Natural killer cell treated with Interleukin-12 subunit alpha and Interleukin-12 subunit beta and Interleukin-15 and Interleukin-18, amount 100 ng/mL, for 72 hours (primary cell): ENCODE measurements at regions not wholly inside any gene's neighbourhood (a gene's known extent, or its start where the extent isn't known, plus 50 kb on each side); places are given as distances from the start of the nearest gene placed in this dataset.

Experiments
- ATAC-seq, 2 donors: fragments of 150-1000 bp; cut with Tn5 transposase in 1 of 2; sonication (Bioruptor Pico), chemical (Tn5 transposase) in 1 of 2; 2 replicates each; pipeline ENCODE4 v1.10.0; 2021
- DNase-seq: peaks from one replicate; pipeline ENCODE4 v3.0.0; 2022; ENCODE audit warnings: low spot score
- H3K27ac Mint-ChIP-seq, 2 donors: 1 replicate in 1 of 2; 2 replicates in 1 of 2; pipeline ENCODE4 v1.8.0; 2022; ENCODE audit warnings: mixed read lengths in 2 of 2, mild to moderate bottlenecking in 1 of 2, moderate library complexity in 1 of 2
- H3K27me3 Mint-ChIP-seq, 2 donors: 1 replicate in 1 of 2; 2 replicates in 1 of 2; pipeline ENCODE4 v1.8.0; 2022; ENCODE audit warnings: mixed read lengths in 2 of 2
- H3K36me3 Mint-ChIP-seq: one replicate; pipeline ENCODE4 v1.8.0; 2022; ENCODE audit warnings: mixed read lengths
- H3K4me1 Mint-ChIP-seq, 2 donors: 1 replicate in 1 of 2; 2 replicates in 1 of 2; pipeline ENCODE4 v1.8.0; 2022; ENCODE audit warnings: low read depth in 2 of 2, mixed read lengths in 2 of 2, mild to moderate bottlenecking in 1 of 2
- H3K4me3 Mint-ChIP-seq: one replicate; pipeline ENCODE4 v1.8.0; 2022; ENCODE audit warnings: mixed read lengths
- H3K9me3 Mint-ChIP-seq: 2 replicates; pipeline ENCODE4 v1.8.0; 2022; ENCODE audit warnings: mixed read lengths

- H3K4me3 Mint-ChIP-seq, result no peak overlapping the region
- peaks cover 18% of the 10 kb centered on the region for H3K9me3 Mint-ChIP-seq
- no peak for DNase-seq
- no peaks in the 10 kb centered on the region for H3K4me1 Mint-ChIP-seq
- H3K27ac Mint-ChIP-seq, result no peak overlapping the region
- H3K27me3 Mint-ChIP-seq, result no peaks in the 10 kb centered on the region
- ATAC-seq, result no peak
- H3K36me3 Mint-ChIP-seq, result no peaks in the 10 kb centered on the region
Measured at GRCh38 chr3:154743418-154743817, 313.4 kb upstream of the GPR149 start.

- H3K9me3 Mint-ChIP-seq, result peaks cover 9% of the 10 kb centered on the region
Measured at GRCh38 chr3:154734468-154734867, 304.5 kb upstream of the GPR149 start.

GRCh38 chr3:154730186-154730585, 300.2 kb upstream of the GPR149 start:
- Mint-ChIP-seq H3K9me3 (peaks cover 19% of the 10 kb centered on the region), H3K4me3 (no peak overlapping the region), H3K36me3 (no peaks in the 10 kb centered on the region)

More at GRCh38 chr3:154734468-154734867, 304.5 kb upstream of the GPR149 start:
- ATAC-seq (no peak), DNase-seq (no peak)
- Mint-ChIP-seq H3K36me3 (no peaks in the 10 kb centered on the region), H3K27ac (no peak overlapping the region), H3K4me1 (no peaks in the 10 kb centered on the region), H3K27me3 (no peaks in the 10 kb centered on the region), H3K4me3 (no peak overlapping the region)

GRCh38 chr3:154729741-154730140, 299.8 kb upstream of the GPR149 start:
- Mint-ChIP-seq H3K27me3 (no peaks in the 10 kb centered on the region), H3K36me3 (no peaks in the 10 kb centered on the region), H3K4me1 (no peaks in the 10 kb centered on the region), H3K9me3 (peaks cover 18% of the 10 kb centered on the region), H3K27ac (no peak overlapping the region), H3K4me3 (no peak overlapping the region)
- no peak for DNase-seq
- ATAC-seq, result no peak

More at GRCh38 chr3:154730186-154730585, 300.2 kb upstream of the GPR149 start:
- Mint-ChIP-seq H3K27ac (no peak overlapping the region), H3K27me3 (no peaks in the 10 kb centered on the region), H3K4me1 (no peaks in the 10 kb centered on the region)
- ATAC-seq, result no peak
- DNase-seq, result no peak

DNA sequence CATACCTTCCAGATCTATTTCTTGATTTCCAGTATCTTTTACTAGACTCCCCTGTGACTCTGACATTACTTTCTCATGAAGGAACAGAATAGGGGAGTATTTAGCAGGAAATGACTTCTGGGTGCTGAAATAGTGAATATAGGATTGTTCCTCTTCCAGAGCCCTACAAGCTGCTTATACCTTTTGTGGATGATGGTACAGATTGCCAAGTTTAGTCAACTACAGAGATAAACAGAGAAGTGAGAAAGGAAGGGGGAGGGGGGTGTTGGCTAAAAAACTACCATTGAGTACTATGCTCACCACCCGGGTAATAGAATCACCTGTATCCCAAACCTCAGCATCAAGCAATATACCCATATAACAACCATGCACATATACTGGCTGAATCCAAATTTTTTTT, 298.3 kb upstream of the GPR149 start:
- H3K4me3 Mint-ChIP-seq, result no peak overlapping the region
- H3K4me1 Mint-ChIP-seq, result no peaks in the 10 kb centered on the region
- no peak overlapping the region for H3K27ac Mint-ChIP-seq
- no peaks in the 10 kb centered on the region for H3K27me3 Mint-ChIP-seq
- no peak for ATAC-seq
- DNase-seq, result no peak
- no peaks in the 10 kb centered on the region for H3K36me3 Mint-ChIP-seq
- peaks cover 21% of the 10 kb centered on the region for H3K9me3 Mint-ChIP-seq

- H3K27me3 Mint-ChIP-seq, result no peaks in the 10 kb centered on the region
- H3K27ac Mint-ChIP-seq, result no peak overlapping the region
- DNase-seq, result no peak
- H3K9me3 Mint-ChIP-seq, result peaks cover 21% of the 10 kb centered on the region
- H3K4me3 Mint-ChIP-seq, result no peak overlapping the region
- ATAC-seq, result no peak
- H3K4me1 Mint-ChIP-seq, result no peaks in the 10 kb centered on the region
- no peaks in the 10 kb centered on the region for H3K36me3 Mint-ChIP-seq
Measured at GRCh38 chr3:154720921-154721320, 290.9 kb upstream of the GPR149 start.

DNA sequence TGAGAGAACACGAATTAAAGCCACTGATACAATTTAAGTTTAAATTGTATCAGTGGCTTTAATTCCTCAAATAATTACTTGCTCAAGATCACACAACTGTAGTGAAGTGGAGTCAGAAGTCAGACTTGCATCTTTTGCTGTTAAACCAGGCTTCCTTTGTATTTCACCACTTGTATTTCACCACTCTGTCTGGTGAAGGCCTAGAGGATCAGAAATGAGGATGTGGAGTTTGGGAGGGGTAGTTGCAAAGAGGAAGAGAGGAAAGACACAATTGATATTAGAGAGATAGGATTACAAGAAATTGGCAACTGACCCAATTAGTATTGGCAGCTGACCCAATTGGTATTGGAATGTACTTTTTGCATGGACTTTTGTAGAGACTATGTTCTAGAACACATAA, 288.1 kb upstream of the GPR149 start:
- Mint-ChIP-seq H3K4me1 (no peaks in the 10 kb centered on the region), H3K36me3 (peaks cover 3% of the 10 kb centered on the region), H3K27ac (no peak overlapping the region), H3K9me3 (peaks cover 20% of the 10 kb centered on the region), H3K27me3 (no peaks in the 10 kb centered on the region), H3K4me3 (no peak overlapping the region)
- ATAC-seq (no peak), DNase-seq (no peak)

DNA sequence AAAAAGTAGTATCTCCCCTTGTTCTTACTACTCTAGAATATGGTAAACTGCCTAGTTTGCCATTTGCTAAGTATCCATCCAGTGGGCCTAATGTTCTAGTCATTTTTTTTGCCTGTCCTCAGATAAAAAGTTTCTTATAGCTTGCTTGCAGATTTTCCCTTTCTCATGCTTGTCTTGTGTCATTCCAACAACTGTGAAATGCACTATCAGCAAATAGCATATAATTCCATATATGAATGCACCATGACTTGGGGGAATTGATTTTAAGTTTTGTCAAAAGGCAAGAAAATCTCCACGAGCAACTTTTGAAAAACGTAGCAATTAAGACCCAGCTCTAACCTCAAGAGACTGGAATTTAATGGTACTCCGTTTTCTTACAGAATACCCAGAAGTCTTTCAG, 286.2 kb upstream of the GPR149 start:
- Mint-ChIP-seq H3K9me3 (peaks cover 27% of the 10 kb centered on the region), H3K36me3 (peaks cover 5% of the 10 kb centered on the region), H3K27me3 (no peaks in the 10 kb centered on the region), H3K4me3 (no peak overlapping the region), H3K4me1 (no peaks in the 10 kb centered on the region), H3K27ac (no peak overlapping the region)
- ATAC-seq (no peak), DNase-seq (no peak)

- no peak overlapping the region for H3K4me3 Mint-ChIP-seq
- peaks cover 9% of the 10 kb centered on the region for H3K9me3 Mint-ChIP-seq
- H3K27me3 Mint-ChIP-seq, result no peaks in the 10 kb centered on the region
- ATAC-seq (no peak), DNase-seq (no peak)
- H3K4me1 Mint-ChIP-seq, result no peaks in the 10 kb centered on the region
- no peak overlapping the region for H3K27ac Mint-ChIP-seq
- peaks cover 5% of the 10 kb centered on the region for H3K36me3 Mint-ChIP-seq
Measured at GRCh38 chr3:154708554-154708953, 278.6 kb upstream of the GPR149 start.

GRCh38 chr3:154701055-154701454, 271.1 kb upstream of the GPR149 start:
- no peak for ATAC-seq
- H3K27ac Mint-ChIP-seq, result no peak overlapping the region
- no peaks in the 10 kb centered on the region for H3K27me3 Mint-ChIP-seq
- no peaks in the 10 kb centered on the region for H3K4me1 Mint-ChIP-seq
- H3K4me3 Mint-ChIP-seq, result no peak overlapping the region
- H3K36me3 Mint-ChIP-seq, result no peaks in the 10 kb centered on the region
- H3K9me3 Mint-ChIP-seq, result peaks cover 12% of the 10 kb centered on the region
- DNase-seq, result no peak

- ATAC-seq (no peak), DNase-seq (no peak)
- H3K27me3 Mint-ChIP-seq, result no peaks in the 10 kb centered on the region
- no peaks in the 10 kb centered on the region for H3K9me3 Mint-ChIP-seq
- no peaks in the 10 kb centered on the region for H3K4me1 Mint-ChIP-seq
- H3K4me3 Mint-ChIP-seq, result no peak overlapping the region
- H3K36me3 Mint-ChIP-seq, result no peaks in the 10 kb centered on the region
- no peak overlapping the region for H3K27ac Mint-ChIP-seq
Measured at GRCh38 chr3:154690413-154690812, 260.4 kb upstream of the GPR149 start.

GRCh38 chr3:154684440-154684839, 254.4 kb upstream of the GPR149 start:
- peaks cover 18% of the 10 kb centered on the region for H3K9me3 Mint-ChIP-seq
- H3K27ac Mint-ChIP-seq, result no peak overlapping the region
- H3K4me1 Mint-ChIP-seq, result no peaks in the 10 kb centered on the region
- H3K27me3 Mint-ChIP-seq, result no peaks in the 10 kb centered on the region
- peaks cover 4% of the 10 kb centered on the region for H3K36me3 Mint-ChIP-seq
- no peak for DNase-seq
- no peak overlapping the region for H3K4me3 Mint-ChIP-seq
- no peak for ATAC-seq

- peaks cover 18% of the 10 kb centered on the region for H3K9me3 Mint-ChIP-seq
- no peak for DNase-seq
- H3K4me1 Mint-ChIP-seq, result no peaks in the 10 kb centered on the region
- no peak overlapping the region for H3K4me3 Mint-ChIP-seq
- H3K27ac Mint-ChIP-seq, result no peak overlapping the region
- H3K36me3 Mint-ChIP-seq, result peaks cover 4% of the 10 kb centered on the region
- no peaks in the 10 kb centered on the region for H3K27me3 Mint-ChIP-seq
- no peak for ATAC-seq
Measured at GRCh38 chr3:154684021-154684420, 254.0 kb upstream of the GPR149 start.

- H3K4me1 Mint-ChIP-seq, result no peaks in the 10 kb centered on the region
- peaks cover 16% of the 10 kb centered on the region for H3K9me3 Mint-ChIP-seq
- ATAC-seq (no peak), DNase-seq (no peak)
- no peak overlapping the region for H3K4me3 Mint-ChIP-seq
- H3K27me3 Mint-ChIP-seq, result no peaks in the 10 kb centered on the region
- H3K27ac Mint-ChIP-seq, result no peak overlapping the region
- H3K36me3 Mint-ChIP-seq, result no peaks in the 10 kb centered on the region
Measured at GRCh38 chr3:154678041-154678654, 248.2 kb upstream of the GPR149 start.

DNA sequence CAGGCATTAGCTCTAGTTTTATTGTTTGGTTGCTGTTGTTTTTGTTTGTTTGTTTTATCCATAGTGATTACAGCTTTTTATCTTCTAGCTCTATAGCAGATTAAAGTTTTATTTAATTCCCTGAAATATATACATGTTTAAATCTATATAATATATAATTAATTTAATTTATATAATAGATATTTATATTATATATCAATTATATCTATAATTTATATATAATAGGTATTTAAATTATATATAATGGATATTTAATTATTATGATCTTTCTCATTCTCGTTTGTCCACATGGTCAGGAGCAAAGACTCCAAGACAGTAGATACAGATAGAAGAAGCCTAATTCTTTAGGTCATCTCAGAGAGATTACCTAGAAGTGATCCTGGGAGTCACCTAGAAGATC, 238.8 kb upstream of the GPR149 start:
- no peaks in the 10 kb centered on the region for H3K27me3 Mint-ChIP-seq
- no peaks in the 10 kb centered on the region for H3K36me3 Mint-ChIP-seq
- H3K4me3 Mint-ChIP-seq, result no peak overlapping the region
- no peak for DNase-seq
- no peaks in the 10 kb centered on the region for H3K4me1 Mint-ChIP-seq
- no peak overlapping the region for H3K27ac Mint-ChIP-seq
- ATAC-seq, result no peak
- H3K9me3 Mint-ChIP-seq, result peaks cover 4% of the 10 kb centered on the region
